HEK293 (cell line): ENCODE measurements at regions not wholly inside any gene's neighbourhood (a gene's known extent, or its start where the extent isn't known, plus 50 kb on each side); places are given as distances from the start of the nearest gene placed in this dataset.

ENCODE experiments used
- MYNN ChIP-seq: fragments of 450-650 bp; formaldehyde crosslinking; IDR thresholded peaks from 2 replicates; pipeline ENCODE4 v1.5.1; 2016; ENCODE audit warnings: missing biosample characterization, missing genetic modification characterization, borderline replicate concordance
- ZBTB21 ChIP-seq: fragments of 450-650 bp; formaldehyde crosslinking; IDR thresholded peaks from 2 replicates; pipeline ENCODE4 v1.5.1; 2017; ENCODE audit warnings: missing biosample characterization, missing genetic modification characterization
- ZBTB7A ChIP-seq: fragments of 450-650 bp; formaldehyde crosslinking; IDR thresholded peaks from 2 replicates; pipeline ENCODE4 v1.5.1; 2016; ENCODE audit warnings: low read depth, missing biosample characterization, missing genetic modification characterization
- ZNF157 ChIP-seq: fragments of 450-650 bp; formaldehyde crosslinking; IDR thresholded peaks from 2 replicates; pipeline ENCODE4 v1.5.1; 2016; ENCODE audit warnings: missing biosample characterization, missing genetic modification characterization
- ZNF174 ChIP-seq: fragments of 450-650 bp; formaldehyde crosslinking; IDR thresholded peaks from 2 replicates; pipeline ENCODE4 v1.5.0; 2017; ENCODE audit warnings: missing biosample characterization, mild to moderate bottlenecking, missing genetic modification characterization
- ZNF776 ChIP-seq: fragments of 450-650 bp; formaldehyde crosslinking; IDR thresholded peaks from 2 replicates; pipeline ENCODE4 v1.5.0; 2017; ENCODE audit warnings: missing biosample characterization, missing genetic modification characterization, borderline replicate concordance
- TF ChIP-seq, protein P1 (sequence below): fragments of 450-650 bp; formaldehyde crosslinking; IDR thresholded peaks from 2 replicates; pipeline ENCODE4 v1.5.1; 2016; ENCODE audit warnings: missing biosample characterization, missing genetic modification characterization
- TF ChIP-seq, protein P2 (sequence below): fragments of 450-650 bp; formaldehyde crosslinking; IDR thresholded peaks from 2 replicates; pipeline ENCODE4 v1.5.1; 2016; ENCODE audit warnings: missing biosample characterization, missing genetic modification characterization
- TF ChIP-seq, protein P3 (sequence below): fragments of 450-650 bp; formaldehyde crosslinking; IDR thresholded peaks from 2 replicates; pipeline ENCODE4 v1.5.1; 2016; ENCODE audit warnings: missing biosample characterization, missing genetic modification characterization
- TF ChIP-seq, protein P4 (sequence below): fragments of 450-650 bp; formaldehyde crosslinking; IDR thresholded peaks from 2 replicates; pipeline ENCODE4 v1.5.1; 2016; ENCODE audit warnings: missing biosample characterization, missing genetic modification characterization

DNA sequence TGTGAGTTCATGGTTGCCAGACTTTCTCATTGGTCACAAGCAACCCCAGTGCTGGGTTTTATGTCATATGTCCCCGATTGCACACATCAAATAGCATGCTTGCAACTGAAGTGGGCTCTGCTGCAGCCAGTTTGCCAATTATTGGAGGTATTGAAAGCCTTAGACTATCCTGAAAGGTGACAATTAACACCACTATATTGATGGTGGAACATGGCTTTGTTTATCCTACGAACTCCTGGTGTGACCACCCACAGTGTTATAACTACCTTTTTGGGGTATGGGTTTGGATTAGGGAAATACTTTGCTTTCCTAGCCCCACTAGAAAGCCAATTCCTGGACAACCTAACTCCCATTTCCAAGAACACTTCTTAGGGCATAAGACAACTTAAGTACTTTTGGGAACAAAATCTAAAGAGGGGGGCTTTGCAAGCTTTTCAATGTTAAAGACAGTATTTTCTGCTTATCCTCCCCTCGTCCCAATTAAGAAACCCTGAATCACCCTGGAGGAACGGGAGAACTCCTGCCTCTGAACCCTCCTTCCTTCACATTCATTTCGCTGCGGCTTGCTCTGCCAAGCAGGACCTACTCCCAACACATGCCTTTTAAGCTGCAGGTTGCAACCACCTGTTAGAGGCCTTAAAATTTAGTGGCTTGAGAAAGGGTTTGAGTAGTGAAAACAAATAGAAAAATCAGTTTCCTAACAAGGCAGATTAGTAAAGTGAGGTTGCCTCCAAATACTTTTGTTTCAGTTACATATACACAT lies 80.3 kb upstream of the RBM19 start:
- TF ChIP-seq, protein P1, sequence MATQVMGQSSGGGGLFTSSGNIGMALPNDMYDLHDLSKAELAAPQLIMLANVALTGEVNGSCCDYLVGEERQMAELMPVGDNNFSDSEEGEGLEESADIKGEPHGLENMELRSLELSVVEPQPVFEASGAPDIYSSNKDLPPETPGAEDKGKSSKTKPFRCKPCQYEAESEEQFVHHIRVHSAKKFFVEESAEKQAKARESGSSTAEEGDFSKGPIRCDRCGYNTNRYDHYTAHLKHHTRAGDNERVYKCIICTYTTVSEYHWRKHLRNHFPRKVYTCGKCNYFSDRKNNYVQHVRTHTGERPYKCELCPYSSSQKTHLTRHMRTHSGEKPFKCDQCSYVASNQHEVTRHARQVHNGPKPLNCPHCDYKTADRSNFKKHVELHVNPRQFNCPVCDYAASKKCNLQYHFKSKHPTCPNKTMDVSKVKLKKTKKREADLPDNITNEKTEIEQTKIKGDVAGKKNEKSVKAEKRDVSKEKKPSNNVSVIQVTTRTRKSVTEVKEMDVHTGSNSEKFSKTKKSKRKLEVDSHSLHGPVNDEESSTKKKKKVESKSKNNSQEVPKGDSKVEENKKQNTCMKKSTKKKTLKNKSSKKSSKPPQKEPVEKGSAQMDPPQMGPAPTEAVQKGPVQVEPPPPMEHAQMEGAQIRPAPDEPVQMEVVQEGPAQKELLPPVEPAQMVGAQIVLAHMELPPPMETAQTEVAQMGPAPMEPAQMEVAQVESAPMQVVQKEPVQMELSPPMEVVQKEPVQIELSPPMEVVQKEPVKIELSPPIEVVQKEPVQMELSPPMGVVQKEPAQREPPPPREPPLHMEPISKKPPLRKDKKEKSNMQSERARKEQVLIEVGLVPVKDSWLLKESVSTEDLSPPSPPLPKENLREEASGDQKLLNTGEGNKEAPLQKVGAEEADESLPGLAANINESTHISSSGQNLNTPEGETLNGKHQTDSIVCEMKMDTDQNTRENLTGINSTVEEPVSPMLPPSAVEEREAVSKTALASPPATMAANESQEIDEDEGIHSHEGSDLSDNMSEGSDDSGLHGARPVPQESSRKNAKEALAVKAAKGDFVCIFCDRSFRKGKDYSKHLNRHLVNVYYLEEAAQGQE (tag by site-specific recombination) = no peak
- TF ChIP-seq, protein P2, sequence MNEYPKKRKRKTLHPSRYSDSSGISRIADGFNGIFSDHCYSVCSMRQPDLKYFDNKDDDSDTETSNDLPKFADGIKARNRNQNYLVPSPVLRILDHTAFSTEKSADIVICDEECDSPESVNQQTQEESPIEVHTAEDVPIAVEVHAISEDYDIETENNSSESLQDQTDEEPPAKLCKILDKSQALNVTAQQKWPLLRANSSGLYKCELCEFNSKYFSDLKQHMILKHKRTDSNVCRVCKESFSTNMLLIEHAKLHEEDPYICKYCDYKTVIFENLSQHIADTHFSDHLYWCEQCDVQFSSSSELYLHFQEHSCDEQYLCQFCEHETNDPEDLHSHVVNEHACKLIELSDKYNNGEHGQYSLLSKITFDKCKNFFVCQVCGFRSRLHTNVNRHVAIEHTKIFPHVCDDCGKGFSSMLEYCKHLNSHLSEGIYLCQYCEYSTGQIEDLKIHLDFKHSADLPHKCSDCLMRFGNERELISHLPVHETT = no peak
- TF ChIP-seq, protein P3, sequence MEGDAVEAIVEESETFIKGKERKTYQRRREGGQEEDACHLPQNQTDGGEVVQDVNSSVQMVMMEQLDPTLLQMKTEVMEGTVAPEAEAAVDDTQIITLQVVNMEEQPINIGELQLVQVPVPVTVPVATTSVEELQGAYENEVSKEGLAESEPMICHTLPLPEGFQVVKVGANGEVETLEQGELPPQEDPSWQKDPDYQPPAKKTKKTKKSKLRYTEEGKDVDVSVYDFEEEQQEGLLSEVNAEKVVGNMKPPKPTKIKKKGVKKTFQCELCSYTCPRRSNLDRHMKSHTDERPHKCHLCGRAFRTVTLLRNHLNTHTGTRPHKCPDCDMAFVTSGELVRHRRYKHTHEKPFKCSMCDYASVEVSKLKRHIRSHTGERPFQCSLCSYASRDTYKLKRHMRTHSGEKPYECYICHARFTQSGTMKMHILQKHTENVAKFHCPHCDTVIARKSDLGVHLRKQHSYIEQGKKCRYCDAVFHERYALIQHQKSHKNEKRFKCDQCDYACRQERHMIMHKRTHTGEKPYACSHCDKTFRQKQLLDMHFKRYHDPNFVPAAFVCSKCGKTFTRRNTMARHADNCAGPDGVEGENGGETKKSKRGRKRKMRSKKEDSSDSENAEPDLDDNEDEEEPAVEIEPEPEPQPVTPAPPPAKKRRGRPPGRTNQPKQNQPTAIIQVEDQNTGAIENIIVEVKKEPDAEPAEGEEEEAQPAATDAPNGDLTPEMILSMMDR (tag by site-specific recombination) = no peak
- TF ChIP-seq ZNF157 (tag by site-specific recombination) (no peak), ZNF776 (tag by site-specific recombination) (no peak), ZBTB21 (tag by site-specific recombination) (no peak), ZNF174 (no peak), MYNN (tag by site-specific recombination) (no peak), ZBTB7A (tag by site-specific recombination) (no peak)
- TF ChIP-seq, protein P4, sequence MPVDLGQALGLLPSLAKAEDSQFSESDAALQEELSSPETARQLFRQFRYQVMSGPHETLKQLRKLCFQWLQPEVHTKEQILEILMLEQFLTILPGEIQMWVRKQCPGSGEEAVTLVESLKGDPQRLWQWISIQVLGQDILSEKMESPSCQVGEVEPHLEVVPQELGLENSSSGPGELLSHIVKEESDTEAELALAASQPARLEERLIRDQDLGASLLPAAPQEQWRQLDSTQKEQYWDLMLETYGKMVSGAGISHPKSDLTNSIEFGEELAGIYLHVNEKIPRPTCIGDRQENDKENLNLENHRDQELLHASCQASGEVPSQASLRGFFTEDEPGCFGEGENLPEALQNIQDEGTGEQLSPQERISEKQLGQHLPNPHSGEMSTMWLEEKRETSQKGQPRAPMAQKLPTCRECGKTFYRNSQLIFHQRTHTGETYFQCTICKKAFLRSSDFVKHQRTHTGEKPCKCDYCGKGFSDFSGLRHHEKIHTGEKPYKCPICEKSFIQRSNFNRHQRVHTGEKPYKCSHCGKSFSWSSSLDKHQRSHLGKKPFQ = no peak
